GM19324 (cell line): ENCODE measurements at regions not wholly inside any gene's neighbourhood (a gene's known extent, or its start where the extent isn't known, plus 50 kb on each side); places are given as distances from the start of the nearest gene placed in this dataset.

Experiments
- ATAC-seq: cut with Tn5 transposase; IDR thresholded peaks from one replicate; pipeline ENCODE4 v1.9.1; 2021; ENCODE audit warnings: mild to moderate bottlenecking, moderate library complexity; ENCODE audit not compliant: unreplicated experiment, low FRiP score

DNA sequence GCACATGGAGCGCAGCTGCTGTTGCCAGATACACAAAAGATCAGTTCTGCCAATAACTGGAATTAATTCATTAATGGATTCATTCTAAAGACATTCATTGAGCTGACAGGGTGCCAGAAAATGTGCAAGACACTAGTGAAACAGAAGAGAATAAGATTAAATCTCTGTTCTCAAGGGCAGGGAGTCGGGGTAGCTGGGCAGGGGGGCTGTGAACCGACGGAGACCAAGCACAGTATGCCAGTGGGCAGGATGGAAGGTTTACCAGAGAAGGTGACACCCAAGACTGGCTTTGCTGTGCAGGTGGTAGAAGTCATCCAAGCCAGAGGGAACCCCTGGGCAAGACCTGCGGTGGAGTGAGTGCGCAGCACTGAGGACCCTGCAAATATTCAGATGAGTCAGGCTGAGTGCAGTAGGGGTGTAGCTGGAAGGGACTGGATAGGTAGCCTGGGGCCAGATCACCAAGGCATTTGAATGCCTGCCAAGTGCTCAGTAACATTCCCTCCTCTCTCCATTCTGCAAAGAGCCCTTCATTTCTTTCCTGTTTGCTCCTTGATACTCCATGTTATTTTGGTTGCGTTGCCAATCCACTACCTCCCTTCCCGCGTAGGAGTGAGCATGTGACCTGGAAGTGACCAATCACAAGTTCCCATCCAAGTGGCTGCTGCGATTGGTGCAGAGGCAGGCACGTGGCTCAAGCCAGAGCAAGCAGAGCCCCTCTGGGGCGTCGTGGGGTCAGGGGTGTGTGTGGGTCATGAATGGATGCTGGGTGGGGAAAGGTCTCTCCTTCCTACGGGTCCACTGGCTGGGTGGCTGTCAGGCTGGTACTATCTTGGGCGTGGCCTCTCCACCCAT lies 413.1 kb downstream of the PTPRU start:
- ATAC-seq, result no peak

DNA sequence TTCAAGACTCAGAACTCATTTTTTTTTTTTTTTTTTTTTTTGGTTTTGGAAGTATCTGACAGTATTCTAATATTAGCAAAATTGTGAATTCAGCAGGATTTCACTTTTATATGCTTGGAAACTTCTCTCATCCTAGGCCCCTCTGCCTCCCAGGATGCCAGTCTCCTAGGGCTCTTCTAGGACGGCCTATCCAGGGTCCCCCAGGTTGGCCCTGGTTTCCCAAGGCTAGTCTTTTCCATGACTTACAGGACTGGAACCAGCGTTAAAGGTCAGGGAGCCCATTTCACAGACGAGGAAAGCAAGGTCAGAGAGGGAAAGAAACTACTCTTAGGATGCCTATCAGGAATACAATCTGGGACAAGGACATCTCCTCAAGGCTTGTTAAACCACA lies 412.5 kb downstream of the PTPRU start:
- no peak for ATAC-seq

DNA sequence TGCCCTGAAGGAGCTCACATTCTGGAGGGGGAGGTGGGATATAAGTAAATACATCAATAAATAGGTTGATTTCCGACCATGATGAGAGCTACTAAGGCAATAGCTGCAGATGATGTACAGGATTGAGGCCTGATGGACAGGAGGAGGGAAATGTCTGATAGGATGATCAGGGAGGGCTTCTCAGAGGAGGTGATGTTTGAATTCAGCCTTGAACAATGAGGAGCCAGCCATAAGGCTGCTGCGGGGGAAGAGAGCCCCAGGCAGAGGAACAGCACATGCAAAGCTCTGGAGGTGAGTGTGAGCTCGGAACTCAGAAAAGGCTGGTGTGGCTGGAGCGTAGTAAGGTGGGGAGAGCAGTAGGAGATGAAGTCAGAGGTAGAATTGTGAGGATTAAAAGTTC lies 411.7 kb downstream of the PTPRU start:
- ATAC-seq, result no peak

DNA sequence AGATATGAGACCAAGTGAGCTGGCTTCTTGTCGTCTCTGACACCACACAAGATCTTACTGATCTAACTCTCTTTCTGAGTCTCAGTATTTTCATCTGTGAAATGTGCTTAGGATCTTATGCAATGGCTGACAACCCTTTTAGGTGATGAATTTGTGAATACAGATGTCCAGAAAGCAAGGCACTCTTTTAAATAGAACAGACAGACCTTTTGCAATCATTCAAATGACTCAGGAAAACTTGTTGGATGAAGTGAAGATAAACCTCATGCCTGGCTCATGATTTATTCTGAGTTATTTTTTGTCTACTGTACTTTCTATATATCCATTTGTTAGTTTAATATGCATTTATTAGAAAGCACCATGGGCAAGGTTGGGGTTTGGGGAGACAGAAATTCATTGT lies 411.3 kb downstream of the PTPRU start:
- no peak for ATAC-seq

DNA sequence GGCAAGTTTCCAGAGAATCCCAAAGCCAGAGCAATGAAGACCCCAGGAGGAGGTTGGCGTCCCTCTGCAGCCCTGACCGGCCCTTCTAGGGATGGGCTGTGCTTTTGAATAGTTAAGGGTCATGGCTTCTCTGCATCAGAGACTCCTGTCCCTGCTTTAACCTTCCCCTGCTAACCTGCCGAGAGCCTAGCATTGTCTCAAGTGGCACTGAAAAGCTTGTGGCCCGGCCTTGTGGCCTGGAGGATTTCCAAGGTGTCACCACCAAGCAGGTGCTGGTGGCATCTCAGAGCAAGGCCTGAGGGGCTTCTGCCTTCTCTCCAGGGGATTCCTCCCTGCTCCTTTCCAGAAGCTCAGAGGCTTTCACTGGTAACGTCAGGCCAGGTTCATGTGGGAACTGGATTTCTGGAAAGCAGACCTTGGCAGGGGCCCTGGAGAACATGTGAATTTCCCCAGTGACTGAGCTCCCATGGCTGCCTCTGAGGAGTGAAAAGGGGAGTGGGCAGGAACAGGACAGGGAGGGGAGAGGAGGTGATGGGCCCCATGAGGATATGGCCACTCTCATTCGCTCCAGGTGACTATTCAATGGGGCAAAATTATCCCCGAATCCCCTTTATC lies 409.9 kb downstream of the PTPRU start:
- no peak for ATAC-seq

DNA sequence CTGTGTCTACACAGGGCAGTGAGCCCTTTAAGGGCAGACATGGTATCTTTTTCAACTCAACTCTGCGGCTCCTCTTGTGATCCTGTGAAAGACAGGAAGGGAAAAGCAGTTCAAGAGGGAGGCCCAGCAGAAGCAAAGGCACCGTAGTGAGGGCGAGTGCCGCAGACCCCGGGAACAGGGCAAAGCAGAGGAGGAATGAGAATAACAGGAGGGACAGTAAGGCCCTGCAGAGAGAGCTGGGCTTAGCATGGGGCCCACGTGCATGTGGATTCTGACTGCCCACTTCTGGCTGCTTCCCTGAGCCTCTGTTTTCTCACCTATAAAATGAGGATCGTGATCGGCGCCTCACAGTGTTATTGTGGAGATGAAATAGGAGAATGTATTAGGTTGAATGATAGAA lies 409.3 kb downstream of the PTPRU start:
- ATAC-seq, result no peak

DNA sequence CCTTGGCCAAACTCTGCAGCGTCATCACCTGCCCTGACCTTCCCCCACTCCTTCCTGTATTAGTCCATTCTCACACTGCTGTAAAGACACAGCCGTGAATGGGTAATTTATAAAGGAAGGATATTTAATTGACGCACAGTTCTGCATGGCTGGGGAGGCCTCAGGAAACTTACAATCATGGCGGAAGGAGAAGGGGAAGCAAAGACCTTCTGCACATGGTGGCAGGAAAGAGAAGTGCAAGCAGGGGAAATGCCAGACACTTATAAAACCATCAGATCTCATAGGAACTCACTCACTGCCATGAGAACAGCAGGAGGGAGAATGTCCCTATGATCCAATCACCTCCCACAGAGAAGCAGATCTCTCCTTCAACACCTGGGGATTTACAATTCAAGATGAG lies 408.5 kb downstream of the PTPRU start:
- no peak for ATAC-seq

DNA sequence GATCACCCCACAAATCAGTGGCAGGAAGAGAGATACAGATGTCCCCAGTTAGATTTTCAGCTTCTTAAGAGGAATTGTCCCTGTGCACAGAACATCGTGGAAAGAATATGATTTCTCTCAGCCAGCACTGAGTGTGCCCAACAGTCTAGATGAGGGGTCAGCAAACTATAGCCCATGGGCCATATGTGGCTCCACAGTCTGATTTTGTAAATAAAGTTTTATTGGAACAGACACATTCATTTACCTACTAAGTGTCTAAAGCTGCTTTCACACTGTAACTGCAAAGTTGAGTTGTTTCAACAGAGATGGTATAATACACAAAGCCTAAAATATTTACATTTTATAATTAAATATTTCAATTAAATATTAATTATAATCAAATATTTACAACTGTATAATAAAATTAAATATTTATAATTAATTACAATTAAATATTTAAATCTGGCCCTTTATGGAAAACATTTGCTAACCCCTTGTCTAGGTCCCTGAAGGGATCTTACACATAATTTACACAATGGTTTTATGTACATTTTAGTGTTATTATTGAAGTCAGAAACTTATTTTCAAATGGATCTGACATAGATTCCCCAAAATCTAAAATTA lies 407.6 kb downstream of the PTPRU start:
- ATAC-seq, result no peak

DNA sequence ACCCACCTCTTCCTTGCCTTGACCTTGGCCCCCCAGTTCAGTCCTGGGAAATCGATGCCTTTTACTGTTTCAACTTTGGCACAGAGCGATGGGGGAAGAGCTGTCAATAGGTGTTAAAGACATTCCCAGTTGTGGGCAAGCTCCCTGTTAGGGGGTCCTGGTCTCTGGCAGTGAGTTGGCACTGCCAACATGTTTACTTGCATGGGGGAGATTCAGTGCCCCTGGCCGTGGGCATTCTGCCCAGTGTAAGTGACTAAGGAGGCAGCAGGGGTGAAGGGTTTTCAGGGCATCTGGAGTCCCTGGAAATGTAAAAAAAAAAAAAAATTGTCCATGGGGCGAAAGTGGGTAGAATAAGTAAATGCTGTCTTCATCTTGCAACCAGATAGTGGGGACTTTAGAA lies 407.0 kb downstream of the PTPRU start:
- no peak for ATAC-seq

DNA sequence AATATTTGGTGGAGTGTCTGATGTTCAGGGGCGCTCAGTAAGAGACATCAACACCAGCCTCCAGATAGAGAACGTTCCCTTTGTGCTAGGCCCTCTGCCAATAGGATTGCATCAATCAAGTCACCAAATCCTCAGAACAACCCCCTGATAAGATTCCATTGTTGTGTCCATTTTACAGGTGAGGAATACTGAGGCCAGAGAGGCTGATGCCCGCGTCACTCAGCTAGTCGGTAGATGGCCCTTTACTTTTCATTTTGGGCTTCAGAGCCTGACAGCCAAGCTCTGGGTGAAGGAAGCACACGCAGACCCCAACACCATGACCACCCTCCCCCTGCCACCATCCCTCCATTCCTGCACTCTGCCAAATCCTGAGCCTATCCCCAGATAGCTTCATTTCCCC lies 406.2 kb downstream of the PTPRU start:
- ATAC-seq, result no peak

DNA sequence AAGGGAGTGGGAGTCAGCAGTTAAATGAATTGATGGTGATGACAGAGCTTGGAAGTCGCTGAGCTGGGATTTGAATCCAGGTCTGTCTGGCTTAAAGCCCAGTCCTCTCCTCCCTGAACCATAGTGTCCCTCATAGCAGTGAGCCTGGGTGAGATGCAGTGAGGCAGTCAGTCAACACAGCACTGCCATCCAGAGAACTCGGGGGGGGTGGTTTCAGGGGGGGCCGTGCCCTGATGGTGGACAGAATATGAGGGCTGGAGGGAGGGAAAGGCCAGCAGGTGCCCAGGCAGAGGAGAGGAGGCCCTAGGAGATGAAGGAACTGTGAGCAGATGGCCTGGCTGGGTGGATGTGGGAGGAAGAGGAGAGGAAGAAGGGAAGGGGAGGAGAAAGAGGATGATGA lies 405.6 kb downstream of the PTPRU start:
- no peak for ATAC-seq

DNA sequence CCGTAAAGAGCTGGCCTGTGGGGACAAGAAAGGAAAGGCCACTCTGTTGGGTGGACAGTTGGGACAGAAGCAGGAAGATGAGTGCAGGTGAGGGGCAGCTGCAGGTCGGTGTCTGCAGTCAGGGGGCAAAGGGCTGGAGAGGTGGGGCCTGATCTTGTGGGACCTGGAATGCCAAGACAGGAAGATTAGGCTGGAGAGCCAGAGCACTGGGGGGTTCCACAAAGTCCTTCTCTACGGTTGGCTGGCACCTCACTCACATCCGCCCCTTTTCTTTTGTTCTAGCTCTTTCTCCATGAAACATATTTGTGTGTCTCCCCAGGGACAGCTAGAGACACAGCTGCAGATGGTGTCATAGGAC lies 404.1 kb downstream of the PTPRU start:
- ATAC-seq, result no peak

DNA sequence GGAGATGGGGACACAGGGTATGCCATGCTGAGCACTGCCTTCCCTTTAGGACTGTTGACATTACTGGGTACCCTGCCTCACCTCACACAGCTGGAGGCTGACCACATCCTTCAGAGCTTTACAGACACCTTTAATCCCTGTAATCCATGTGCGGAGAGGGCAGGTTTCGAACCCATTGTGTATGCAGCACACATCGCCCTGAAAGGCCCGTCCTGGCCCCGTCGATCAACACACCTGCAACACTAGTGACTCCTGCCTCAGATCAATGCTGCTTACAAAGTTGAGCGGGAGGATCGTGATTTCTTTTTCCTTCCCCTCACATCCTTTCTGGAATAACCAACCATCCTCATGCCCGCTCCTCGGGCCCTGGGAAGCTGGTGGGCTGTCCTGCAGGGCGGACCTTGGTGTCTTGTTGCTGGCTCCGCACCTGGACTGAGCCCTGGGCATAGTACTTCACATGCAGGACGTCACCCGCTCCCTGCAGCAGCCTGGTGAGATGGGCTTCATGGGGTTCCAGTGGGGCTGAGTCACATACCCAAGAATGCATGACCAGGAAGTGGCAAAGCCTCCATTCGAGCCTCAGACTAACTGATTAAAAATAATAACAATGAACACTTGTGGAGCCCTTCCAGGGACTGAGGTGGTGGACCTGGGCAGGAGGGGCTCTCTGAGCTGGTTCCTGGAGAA lies 403.6 kb downstream of the PTPRU start:
- no peak for ATAC-seq

DNA sequence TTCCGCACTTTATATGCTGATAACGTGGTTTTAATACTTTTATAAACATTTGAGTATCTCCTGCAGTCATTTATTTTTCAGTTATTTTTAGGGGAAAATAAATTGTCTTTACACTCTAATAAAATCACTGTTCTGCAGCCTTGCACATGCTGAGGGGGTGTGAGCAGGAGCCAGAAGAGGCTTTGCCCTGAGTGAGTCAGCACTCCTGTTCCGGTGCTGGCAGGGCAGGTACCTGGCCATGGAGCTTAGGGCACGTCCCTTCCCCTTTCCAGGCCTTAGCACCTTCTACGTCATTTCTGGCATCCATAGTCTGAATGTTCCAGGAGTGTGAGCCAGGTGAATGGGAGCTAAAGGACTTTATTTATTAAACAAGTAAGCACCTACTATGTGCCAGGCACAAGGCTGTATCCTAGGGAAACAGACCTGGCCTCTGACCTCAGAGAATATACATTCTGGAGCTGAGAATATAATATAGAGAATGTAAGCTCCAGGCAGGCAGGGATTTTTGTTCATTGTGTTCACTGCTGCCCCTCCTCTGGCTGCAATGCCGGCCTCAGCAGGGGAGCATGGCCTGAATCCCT lies 402.9 kb downstream of the PTPRU start:
- no peak for ATAC-seq

DNA sequence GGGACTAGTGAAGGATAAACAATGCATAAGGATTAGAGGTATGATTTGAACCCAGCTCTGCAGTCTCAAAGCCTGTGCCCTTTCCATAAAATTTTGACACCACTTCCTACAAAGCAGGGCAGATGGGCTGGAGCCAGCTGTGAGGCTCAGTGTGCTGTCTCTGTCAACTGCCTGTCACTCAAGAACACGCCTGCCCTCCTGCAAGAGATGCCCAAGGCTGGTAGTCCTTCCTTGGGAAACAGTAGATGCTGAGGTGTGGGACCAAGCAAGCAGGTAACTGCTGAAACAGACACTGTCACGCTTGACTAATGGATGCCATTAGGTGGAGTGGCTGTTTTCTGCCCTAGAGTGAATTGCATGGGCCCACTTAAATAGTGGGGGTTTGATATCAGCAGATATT lies 402.0 kb downstream of the PTPRU start:
- ATAC-seq, result no peak

DNA sequence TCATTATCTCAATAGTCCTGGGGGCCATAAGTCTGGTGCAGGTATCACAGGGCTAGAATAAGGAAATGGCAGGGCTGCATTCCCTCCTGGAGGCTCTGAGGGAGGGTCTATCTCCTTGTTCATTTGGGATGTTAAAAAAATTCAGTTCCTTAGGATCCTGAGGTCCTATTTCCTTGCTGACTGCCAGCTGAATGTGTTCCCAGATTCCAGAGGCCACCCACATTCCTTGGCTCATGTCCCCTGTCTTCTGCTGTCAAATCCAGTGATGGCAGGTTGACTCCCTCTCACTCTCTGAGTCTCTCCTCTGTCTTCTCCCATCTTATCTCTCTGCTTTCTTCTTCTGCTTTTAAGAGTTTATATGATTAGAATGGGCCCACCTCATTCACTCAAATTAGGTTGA lies 400.6 kb downstream of the PTPRU start:
- ATAC-seq, result no peak

DNA sequence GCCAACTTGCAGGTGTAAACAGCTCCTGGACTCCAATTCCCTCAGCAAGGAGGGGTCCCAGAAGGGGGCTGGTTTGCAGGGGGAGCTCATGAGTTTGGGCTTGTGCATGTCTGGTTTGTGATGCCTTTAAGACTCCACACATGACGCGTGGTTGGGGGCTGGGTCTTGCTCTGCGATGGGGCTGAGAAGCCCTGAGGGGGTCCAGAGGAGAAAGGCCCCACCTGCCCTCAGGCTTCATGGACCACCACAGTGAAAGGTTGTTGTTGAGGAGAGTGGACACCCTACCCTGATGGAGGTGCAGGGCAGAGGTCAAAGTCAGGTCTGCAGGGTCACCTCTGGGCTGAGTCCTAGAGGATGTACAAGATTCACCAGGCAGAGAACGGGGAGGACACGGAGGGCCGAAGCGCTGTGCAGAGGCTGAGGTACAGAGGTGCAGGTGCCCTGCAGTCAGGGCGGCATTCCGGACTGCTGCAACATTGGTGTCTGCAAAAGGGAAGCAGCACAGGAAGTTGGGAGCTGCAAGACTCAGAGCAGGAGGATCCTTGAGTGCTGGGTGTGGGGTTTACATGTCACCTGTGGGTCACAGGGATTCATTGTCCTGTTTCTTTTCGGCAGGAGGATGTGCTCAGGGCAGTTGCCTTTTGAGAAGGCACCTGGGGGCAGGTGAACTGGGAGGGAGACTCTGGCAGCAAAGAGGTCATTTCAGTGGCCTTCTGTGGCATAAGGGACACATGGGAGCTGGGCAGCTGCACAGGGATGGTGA lies 399.4 kb downstream of the PTPRU start:
- no peak for ATAC-seq

DNA sequence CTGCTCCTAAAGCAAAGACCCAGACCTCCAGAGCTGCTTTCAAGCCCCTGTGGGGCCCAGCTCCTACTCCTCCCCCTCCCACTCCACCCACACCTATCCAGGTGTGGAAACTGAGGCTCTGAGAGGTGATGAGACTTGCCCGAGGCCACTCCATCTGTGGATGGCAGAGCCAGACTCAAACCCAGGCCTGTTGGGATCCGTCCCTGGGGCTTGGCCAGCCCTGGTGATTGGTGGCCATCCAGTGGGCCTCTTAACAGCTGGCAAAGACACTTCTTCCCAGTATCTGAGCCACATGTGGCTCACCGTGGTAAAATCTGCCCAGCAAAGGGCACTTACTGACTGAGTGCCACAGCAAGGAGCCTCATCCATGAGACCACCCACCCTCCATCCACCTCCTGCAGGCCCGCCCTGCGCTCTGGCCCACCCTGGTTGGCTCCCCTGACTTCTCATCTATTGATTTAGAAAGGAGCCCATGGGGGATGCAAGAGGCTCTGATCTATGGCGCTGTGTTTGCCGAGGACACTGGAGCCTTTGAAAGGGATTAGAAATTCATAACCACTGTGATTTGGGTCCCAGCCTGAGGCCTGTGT lies 398.5 kb downstream of the PTPRU start:
- ATAC-seq, result no peak

DNA sequence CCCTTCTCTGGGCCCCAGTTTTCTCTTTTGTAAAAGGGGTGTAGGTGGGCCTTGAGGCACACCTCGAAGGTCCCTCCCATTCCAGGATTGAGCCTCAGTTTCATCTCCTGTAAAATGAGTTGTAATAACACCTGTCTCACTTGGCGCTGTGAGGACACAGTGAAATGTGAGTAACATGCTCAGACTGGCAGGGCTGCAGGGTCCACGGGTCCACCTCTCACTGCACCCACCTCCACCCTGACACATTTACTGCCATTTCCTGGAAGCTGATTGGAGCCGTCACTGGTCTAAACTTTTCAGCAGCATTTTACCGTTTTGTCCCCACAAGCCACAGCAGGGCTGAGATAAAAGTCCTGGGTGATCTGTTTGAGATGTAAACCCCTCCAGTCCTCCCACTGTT lies 398.0 kb downstream of the PTPRU start:
- no peak for ATAC-seq

DNA sequence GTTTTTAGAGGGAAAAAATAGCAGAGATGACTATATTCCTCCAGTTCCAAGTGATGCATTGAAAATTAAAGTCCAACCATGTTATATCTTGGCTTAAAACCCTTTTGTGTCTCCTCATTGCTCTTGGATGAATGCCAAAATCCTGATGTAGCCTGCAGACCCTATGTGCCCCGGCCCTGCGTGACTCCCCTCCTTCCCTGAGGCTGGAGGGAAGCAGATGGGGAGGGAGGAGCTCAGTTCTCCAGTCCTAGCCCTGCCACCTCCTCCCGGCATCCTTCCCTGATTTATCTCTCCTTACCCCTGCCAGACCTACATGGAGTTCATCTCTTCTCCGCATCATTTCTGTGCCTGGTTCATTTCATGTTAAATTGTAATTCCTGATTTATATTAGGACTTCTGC lies 397.4 kb downstream of the PTPRU start:
- ATAC-seq, result no peak
